ENCODE measurements at regions not wholly inside any gene's neighbourhood (a gene's known extent, or its start where the extent isn't known, plus 50 kb on each side); places are given as distances from the start of the nearest gene placed in this dataset.

DNA sequence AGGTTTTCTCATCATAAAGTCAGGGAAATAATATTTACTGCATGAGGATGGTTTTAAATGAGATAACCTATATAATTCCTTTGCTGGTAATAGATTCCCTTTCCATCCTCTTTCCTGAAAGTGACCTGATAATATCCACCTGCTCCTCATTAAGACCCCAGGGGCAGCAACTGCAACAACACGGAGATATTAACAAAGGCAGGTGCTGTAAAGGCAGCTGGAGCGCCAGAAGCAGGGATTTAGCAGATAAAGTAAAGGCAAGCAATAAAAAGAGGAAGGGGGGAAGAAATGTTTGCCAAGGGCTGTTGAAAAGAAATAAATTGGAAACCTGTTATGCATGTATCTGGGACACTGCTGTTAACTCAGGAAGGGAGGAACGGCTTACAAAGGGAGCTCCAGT lies 472.6 kb upstream of the KLHL29 start:
- Histone ChIP-seq H3K4me1 (ENCODE audit: control insufficient read depth, insufficient read depth, low read length) (no peaks in the 10 kb centered on the region), H3K36me3 (ENCODE audit: control insufficient read depth, insufficient read depth, low read length) (no peaks in the 10 kb centered on the region), H3K4me3 (ENCODE audit: low read depth in 2 of 2, low read length in 2 of 2) (no peak overlapping the region), H3K27me3 (ENCODE audit: control insufficient read depth, insufficient read depth, low read length) (no peaks in the 10 kb centered on the region), H3K9me3 (ENCODE audit: control insufficient read depth, insufficient read depth, low read depth, low read length) (no peaks in the 10 kb centered on the region), H3K27ac (ENCODE audit: low read length) (no peak overlapping the region)
- no peak for DNase-seq (ENCODE audit: low read depth, low spot score)
- in situ Hi-C loops (cut with HindIII; ENCODE audit: low pct_unique_long_range_greater_than_20kb, low sequenced_read_pairs): no loop called here
- no peak for ATAC-seq
- no TSS peak for BruUV-seq (replicated peaks)
- no peak for TF ChIP-seq POLR2AphosphoS5 (IDR thresholded peaks at IDR 0.05; ENCODE audit: low read depth, low read length)
- no peak for TF ChIP-seq SIN3A (IDR thresholded peaks at IDR 0.05; ENCODE audit: borderline replicate concordance, insufficient read depth, low read depth, low read length)
- TF ChIP-seq, protein P1, sequence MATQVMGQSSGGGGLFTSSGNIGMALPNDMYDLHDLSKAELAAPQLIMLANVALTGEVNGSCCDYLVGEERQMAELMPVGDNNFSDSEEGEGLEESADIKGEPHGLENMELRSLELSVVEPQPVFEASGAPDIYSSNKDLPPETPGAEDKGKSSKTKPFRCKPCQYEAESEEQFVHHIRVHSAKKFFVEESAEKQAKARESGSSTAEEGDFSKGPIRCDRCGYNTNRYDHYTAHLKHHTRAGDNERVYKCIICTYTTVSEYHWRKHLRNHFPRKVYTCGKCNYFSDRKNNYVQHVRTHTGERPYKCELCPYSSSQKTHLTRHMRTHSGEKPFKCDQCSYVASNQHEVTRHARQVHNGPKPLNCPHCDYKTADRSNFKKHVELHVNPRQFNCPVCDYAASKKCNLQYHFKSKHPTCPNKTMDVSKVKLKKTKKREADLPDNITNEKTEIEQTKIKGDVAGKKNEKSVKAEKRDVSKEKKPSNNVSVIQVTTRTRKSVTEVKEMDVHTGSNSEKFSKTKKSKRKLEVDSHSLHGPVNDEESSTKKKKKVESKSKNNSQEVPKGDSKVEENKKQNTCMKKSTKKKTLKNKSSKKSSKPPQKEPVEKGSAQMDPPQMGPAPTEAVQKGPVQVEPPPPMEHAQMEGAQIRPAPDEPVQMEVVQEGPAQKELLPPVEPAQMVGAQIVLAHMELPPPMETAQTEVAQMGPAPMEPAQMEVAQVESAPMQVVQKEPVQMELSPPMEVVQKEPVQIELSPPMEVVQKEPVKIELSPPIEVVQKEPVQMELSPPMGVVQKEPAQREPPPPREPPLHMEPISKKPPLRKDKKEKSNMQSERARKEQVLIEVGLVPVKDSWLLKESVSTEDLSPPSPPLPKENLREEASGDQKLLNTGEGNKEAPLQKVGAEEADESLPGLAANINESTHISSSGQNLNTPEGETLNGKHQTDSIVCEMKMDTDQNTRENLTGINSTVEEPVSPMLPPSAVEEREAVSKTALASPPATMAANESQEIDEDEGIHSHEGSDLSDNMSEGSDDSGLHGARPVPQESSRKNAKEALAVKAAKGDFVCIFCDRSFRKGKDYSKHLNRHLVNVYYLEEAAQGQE (IDR thresholded peaks at IDR 0.05; ENCODE audit: insufficient read depth in 1 of 2, low read depth in 2 of 2, low read length in 1 of 2): no peak
- TF ChIP-seq, protein P2, sequence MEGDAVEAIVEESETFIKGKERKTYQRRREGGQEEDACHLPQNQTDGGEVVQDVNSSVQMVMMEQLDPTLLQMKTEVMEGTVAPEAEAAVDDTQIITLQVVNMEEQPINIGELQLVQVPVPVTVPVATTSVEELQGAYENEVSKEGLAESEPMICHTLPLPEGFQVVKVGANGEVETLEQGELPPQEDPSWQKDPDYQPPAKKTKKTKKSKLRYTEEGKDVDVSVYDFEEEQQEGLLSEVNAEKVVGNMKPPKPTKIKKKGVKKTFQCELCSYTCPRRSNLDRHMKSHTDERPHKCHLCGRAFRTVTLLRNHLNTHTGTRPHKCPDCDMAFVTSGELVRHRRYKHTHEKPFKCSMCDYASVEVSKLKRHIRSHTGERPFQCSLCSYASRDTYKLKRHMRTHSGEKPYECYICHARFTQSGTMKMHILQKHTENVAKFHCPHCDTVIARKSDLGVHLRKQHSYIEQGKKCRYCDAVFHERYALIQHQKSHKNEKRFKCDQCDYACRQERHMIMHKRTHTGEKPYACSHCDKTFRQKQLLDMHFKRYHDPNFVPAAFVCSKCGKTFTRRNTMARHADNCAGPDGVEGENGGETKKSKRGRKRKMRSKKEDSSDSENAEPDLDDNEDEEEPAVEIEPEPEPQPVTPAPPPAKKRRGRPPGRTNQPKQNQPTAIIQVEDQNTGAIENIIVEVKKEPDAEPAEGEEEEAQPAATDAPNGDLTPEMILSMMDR (IDR thresholded peaks at IDR 0.05): no peak
- TF ChIP-seq TCF7L2 (IDR thresholded peaks at IDR 0.05; ENCODE audit: low read depth, low read length): no peak
- intact Hi-C loops (cut with micrococcal nuclease; ENCODE audit: unreplicated experiment): no loop called here
- ChIA-PET CTCF (no interaction called here), POLR2A (no interaction called here)

DNA sequence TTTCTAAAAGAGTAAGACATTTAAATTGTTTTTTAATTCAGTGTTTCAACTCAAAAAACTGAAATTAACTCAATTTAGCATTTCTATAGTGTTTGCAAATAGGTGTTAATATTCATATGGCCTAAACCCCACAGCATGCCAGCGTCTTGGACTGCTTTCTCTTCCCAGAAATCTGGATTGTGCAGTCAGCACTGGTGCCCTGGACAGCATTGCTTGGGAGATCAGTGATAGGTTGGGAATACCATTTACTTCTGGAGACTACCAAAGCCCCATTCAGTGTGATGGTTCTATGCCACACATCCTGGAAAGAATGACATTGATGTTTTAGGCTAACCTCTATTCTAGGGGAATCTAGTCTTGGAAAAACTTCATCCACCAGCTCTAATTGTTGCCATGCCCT lies 455.0 kb upstream of the KLHL29 start:
- Histone ChIP-seq H3K9me3 (ENCODE audit: control insufficient read depth, insufficient read depth, low read depth, low read length) (no peaks in the 10 kb centered on the region), H3K27me3 (ENCODE audit: control insufficient read depth, insufficient read depth, low read length) (no peaks in the 10 kb centered on the region), H3K4me1 (ENCODE audit: control insufficient read depth, insufficient read depth, low read length) (no peaks in the 10 kb centered on the region), H3K27ac (ENCODE audit: low read length) (no peak overlapping the region), H3K36me3 (ENCODE audit: control insufficient read depth, insufficient read depth, low read length) (no peaks in the 10 kb centered on the region), H3K4me3 (ENCODE audit: low read depth in 2 of 2, low read length in 2 of 2) (no peak overlapping the region)
- TF ChIP-seq TCF7L2 (IDR thresholded peaks at IDR 0.05; ENCODE audit: low read depth, low read length): no peak
- no peak for TF ChIP-seq POLR2AphosphoS5 (IDR thresholded peaks at IDR 0.05; ENCODE audit: low read depth, low read length)
- TF ChIP-seq, protein P2 (IDR thresholded peaks at IDR 0.05): no peak
- TF ChIP-seq, protein P1 (IDR thresholded peaks at IDR 0.05; ENCODE audit: insufficient read depth in 1 of 2, low read depth in 2 of 2, low read length in 1 of 2): no peak; a peak in 1 of 4 replicates
- no peak for TF ChIP-seq SIN3A (IDR thresholded peaks at IDR 0.05; ENCODE audit: borderline replicate concordance, insufficient read depth, low read depth, low read length)
- CTCF ChIA-PET: no interaction called here
- in situ Hi-C loops (cut with HindIII; ENCODE audit: low pct_unique_long_range_greater_than_20kb, low sequenced_read_pairs) (no loop called here), intact Hi-C loops (cut with micrococcal nuclease; ENCODE audit: unreplicated experiment) (no loop called here)
- POLR2A ChIA-PET: no interaction called here
- DNase-seq (ENCODE audit: low read depth, low spot score) (no peak), ATAC-seq (no peak)
- no TSS peak for BruUV-seq (replicated peaks)

All from Panc1 (cell line).